ENCODE measurements at regions not wholly inside any gene's neighbourhood (a gene's known extent, or its start where the extent isn't known, plus 50 kb on each side); places are given as distances from the start of the nearest gene placed in this dataset.

- no peak for TF ChIP-seq SRF (IDR thresholded peaks at IDR 0.05; ENCODE audit: low read depth in 2 of 2, low read length in 2 of 2)
- no peak for TF ChIP-seq PML (IDR thresholded peaks at IDR 0.05; ENCODE audit: low read length)
- no peak for TF ChIP-seq HDAC2 (IDR thresholded peaks at IDR 0.05)
- no peak for TF ChIP-seq NFYB (IDR thresholded peaks at IDR 0.05; ENCODE audit: insufficient read depth, low read depth, low read length)
- TF ChIP-seq STAT3 (IDR thresholded peaks at IDR 0.05; ENCODE audit: low read depth, low read length): no peak
- no peak for TF ChIP-seq SREBF2 (IDR thresholded peaks at IDR 0.05; ENCODE audit: low read length)
Observed at GRCh38 chr12:13849456-13849855, 131.9 kb downstream of the GRIN2B start (continued).

GRCh38 chr12:13843841-13844240 lies 137.6 kb downstream of the GRIN2B start:
- Histone ChIP-seq H3K9me3 (replicated peaks; ENCODE audit: control insufficient read depth, insufficient read depth, low read length) (no peaks in the 10 kb centered on the region), H3K4me1 (ENCODE audit: control insufficient read depth, insufficient read depth, low read length) (no peaks in the 10 kb centered on the region), H3K9ac (ENCODE audit: control insufficient read depth, insufficient read depth, low read length) (no peak overlapping the region), H3K4me2 (ENCODE audit: control insufficient read depth, insufficient read depth) (no peak overlapping the region), H3K79me2 (ENCODE audit: control insufficient read depth, insufficient read depth, low read length) (no peaks in the 10 kb centered on the region), H3K27me3 (replicated peaks in 1 of 2; ENCODE audit: control insufficient read depth in 2 of 2, insufficient read depth in 2 of 2, low read length in 1 of 2) (no peaks in the 10 kb centered on the region), H3K4me3 (no peak overlapping the region), H2AFZ (ENCODE audit: control insufficient read depth, low read depth, low read length) (no peak overlapping the region), H3K27ac (ENCODE audit: control insufficient read depth, insufficient read depth) (no peak overlapping the region), H4K20me1 (ENCODE audit: control insufficient read depth, insufficient read depth) (no peaks in the 10 kb centered on the region), H3K36me3 (ENCODE audit: control insufficient read depth in 2 of 2, insufficient read depth in 2 of 2, low read length in 1 of 2) (no peaks in the 10 kb centered on the region)
- ATAC-seq (no peak), FAIRE-seq (no peak), DNase-seq (ENCODE audit: low read depth, low spot score) (no peak)
- in situ Hi-C loops (cut with MboI): no loop called here
- BruUV-seq (replicated peaks): no TSS peak
- ChIA-PET CTCF (interaction anchor here (1.1 to 1.3 kb wide), 2 partner anchors 17 to 482 kb away, joined by 4 read pairs; no protein-coding TSS in a partner anchor), RAD21 (ENCODE audit: unreplicated experiment) (no interaction called here), POLR2A (no interaction called here), SMC1A (ENCODE audit: uncharacterized antibody, unreplicated experiment) (interaction anchor here (1.0 to 2.2 kb wide), 2 partner anchors 9 to 20 kb away, joined by 3 to 7 read pairs; no protein-coding TSS in a partner anchor)
- 45% methylated on average over 1 of the region's 1 CpG for WGBS (ENCODE audit: insufficient coverage, insufficient replicate concordance, low lambda C conversion rate, missing lambda C conversion rate)
- intact Hi-C loops (cut with micrococcal nuclease; ENCODE audit: unreplicated experiment): no loop called here
- TF ChIP-seq ATF3 (IDR thresholded peaks at IDR 0.05; ENCODE audit: borderline replicate concordance, extremely low read depth, low read depth, low read length) (no peak), CUX1 (IDR thresholded peaks at IDR 0.05; ENCODE audit: insufficient replicate concordance, low read depth, low read length) (no peak), HDAC2 (IDR thresholded peaks at IDR 0.05) (no peak), CHD1 (IDR thresholded peaks at IDR 0.05; ENCODE audit: low read depth, low read length) (no peak), SUZ12 (IDR thresholded peaks at IDR 0.05; ENCODE audit: unreplicated experiment) (no peak), BRCA1 (IDR thresholded peaks at IDR 0.05; ENCODE audit: low read depth, low read length) (no peak), REST (IDR thresholded peaks at IDR 0.05; ENCODE audit: low read depth, low read length) (no peak), CEBPB (IDR thresholded peaks at IDR 0.05; ENCODE audit: borderline replicate concordance in 1 of 2, low read depth in 2 of 2, low read length in 2 of 2) (no peak)

All from GM12878 (cell line).